Small intestine (tissue), 7 donors: ENCODE measurements at regions not wholly inside any gene's neighbourhood (a gene's known extent, or its start where the extent isn't known, plus 50 kb on each side); places are given as distances from the start of the nearest gene placed in this dataset.

Source experiments
- DNase-seq, 2 donors: peaks; one replicate each; pipeline versions ENCODE4 v3.0.0 to v3.0.0-alpha.2; 2013
- FAIRE-seq: peaks from 2 replicates; lab custom pipeline; 2012; peaks lifted over from hg19 to GRCh38; lab: Jason Lieb, UNC
- H3K27ac ChIP-seq, 3 donors: one replicate each; pipeline ENCODE4 v1.5.1; 2013; ENCODE audit warnings: low read length in 2 of 3, mild to moderate bottlenecking in 2 of 3, control low read depth in 1 of 3, inconsistent platforms in 1 of 3, low read depth in 1 of 3, moderate library complexity in 1 of 3
- H3K27me3 ChIP-seq, 3 donors: one replicate each; pipeline ENCODE4 v1.6.1; 2013; ENCODE audit warnings: low read length in 3 of 3, inconsistent platforms in 1 of 3; ENCODE audit not compliant: control insufficient read depth in 3 of 3, insufficient read depth in 3 of 3
- H3K36me3 ChIP-seq, 3 donors: one replicate each; pipeline ENCODE4 v1.6.1; 2013; ENCODE audit warnings: low read length in 3 of 3, inconsistent platforms in 1 of 3, low read depth in 1 of 3, mild to moderate bottlenecking in 1 of 3, moderate library complexity in 1 of 3; ENCODE audit not compliant: control insufficient read depth in 3 of 3, insufficient read depth in 2 of 3
- H3K4me1 ChIP-seq, 3 donors: one replicate each; pipeline ENCODE4 v1.6.1; 2013; ENCODE audit warnings: low read length in 2 of 3, inconsistent platforms in 1 of 3, low read depth in 1 of 3, mild to moderate bottlenecking in 1 of 3, moderate library complexity in 1 of 3; ENCODE audit not compliant: control insufficient read depth in 3 of 3, insufficient read depth in 2 of 3
- H3K4me3 ChIP-seq, 3 donors: one replicate each; pipeline ENCODE4 v1.5.1; 2013; ENCODE audit warnings: low read length in 3 of 3, control low read depth in 1 of 3, inconsistent platforms in 1 of 3, low read depth in 1 of 3, mild to moderate bottlenecking in 1 of 3, moderate library complexity in 1 of 3
- H3K9me3 ChIP-seq, 2 donors: one replicate each; pipeline ENCODE4 v1.6.1; 2013; ENCODE audit warnings: low read depth in 1 of 2, low read length in 1 of 2; ENCODE audit not compliant: control insufficient read depth in 2 of 2, insufficient read depth in 1 of 2
- WGBS, 3 donors: extraction: QIAGEN DNeasy Blood & Tissue Kit; methylation state at CpG; one replicate each; pipeline ENCODE4 v1.1.7; 2013; 5-methylcytosine and 5-hydroxymethylcytosine counted together
- donor health status: healthy with polysubstance abuse.
- donor health status: control.
- donor health status: control.
- donor health status: Bipolar disorder and iron deficiency.
- donor health status: healthy.

DNA sequence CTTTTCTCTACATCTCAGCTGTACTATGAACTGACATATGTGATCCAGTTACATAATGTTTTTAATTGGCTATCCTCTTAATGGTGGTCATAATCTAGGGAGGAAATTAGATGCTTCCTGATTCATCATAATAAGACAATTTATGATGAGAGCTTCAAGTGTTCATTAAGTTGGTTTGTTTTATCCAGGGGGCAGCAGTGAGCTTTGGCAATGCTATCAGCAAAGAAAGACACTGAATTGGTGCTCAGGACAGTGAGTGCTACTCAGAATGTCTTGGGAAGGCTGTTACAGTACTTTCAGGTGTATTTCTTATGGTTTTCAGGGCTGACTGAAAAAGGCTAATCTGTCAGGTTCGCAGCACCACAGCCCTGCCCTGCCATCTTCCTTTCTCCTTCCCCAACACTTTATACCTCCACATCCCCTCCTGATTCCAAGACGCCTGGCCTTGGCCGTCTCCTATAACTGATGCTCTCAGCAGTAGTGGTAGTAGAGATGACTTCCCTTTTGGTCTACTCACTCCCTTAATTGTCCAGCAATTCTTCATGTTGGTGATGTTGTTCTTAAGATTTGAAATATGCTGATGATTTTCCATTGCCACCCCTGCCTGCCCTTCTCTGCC is 67.0 kb upstream of the TNFAIP3 start:
- Histone ChIP-seq H3K27ac (peak overlapping the region in 1 of 3 donors; percentile 77), H3K4me1 (peaks cover 2 to 44% (median 4%) of the 10 kb centered on the region in 3 donors), H3K9me3 (peaks cover 0 to 6% of the 10 kb centered on the region in 2 donors), H3K36me3 (no peaks in the 10 kb centered on the region), H3K4me3 (no peak overlapping the region), H3K27me3 (no peaks in the 10 kb centered on the region)
- whole genome bisulfite sequencing, 3 donors: 90 to 91% (median 90%) methylated on average over 3 of the region's 3 CpGs
- DNase-seq (peak; percentile 64 to 76), FAIRE-seq (no peak)

DNA sequence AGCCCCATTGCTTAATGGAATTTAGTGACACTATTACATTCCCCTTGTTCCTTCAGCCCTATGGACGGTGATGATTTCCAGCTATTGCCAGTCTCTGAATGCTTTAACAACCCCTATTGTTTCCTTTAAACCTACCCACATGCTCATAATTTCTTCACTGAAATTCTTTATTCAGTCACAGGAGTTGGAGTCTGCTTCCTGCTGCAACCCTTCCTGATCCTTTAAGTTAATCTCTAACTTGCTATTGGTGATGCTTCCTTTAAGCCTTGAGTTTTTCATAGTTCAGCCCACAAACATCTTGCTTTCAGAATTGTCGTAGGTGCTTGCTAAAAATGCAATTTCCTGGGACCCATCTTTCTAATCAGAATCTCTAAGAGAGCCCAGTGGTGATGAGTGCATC is 66.3 kb upstream of the TNFAIP3 start:
- FAIRE-seq (no peak), DNase-seq (no peak)
- peaks cover 0 to 6% of the 10 kb centered on the region in 2 donors for H3K9me3 ChIP-seq
- H3K27me3 ChIP-seq: no peaks in the 10 kb centered on the region
- H3K4me3 ChIP-seq: no peak overlapping the region
- H3K4me1 ChIP-seq: peaks cover 2 to 42% (median 4%) of the 10 kb centered on the region in 3 donors
- H3K36me3 ChIP-seq: no peaks in the 10 kb centered on the region
- 78 to 98% (median 91%) methylated on average over 2 of the region's 2 CpGs for WGBS, 3 donors
- peak overlapping the region in 1 of 3 donors; percentile 77 for H3K27ac ChIP-seq

DNA sequence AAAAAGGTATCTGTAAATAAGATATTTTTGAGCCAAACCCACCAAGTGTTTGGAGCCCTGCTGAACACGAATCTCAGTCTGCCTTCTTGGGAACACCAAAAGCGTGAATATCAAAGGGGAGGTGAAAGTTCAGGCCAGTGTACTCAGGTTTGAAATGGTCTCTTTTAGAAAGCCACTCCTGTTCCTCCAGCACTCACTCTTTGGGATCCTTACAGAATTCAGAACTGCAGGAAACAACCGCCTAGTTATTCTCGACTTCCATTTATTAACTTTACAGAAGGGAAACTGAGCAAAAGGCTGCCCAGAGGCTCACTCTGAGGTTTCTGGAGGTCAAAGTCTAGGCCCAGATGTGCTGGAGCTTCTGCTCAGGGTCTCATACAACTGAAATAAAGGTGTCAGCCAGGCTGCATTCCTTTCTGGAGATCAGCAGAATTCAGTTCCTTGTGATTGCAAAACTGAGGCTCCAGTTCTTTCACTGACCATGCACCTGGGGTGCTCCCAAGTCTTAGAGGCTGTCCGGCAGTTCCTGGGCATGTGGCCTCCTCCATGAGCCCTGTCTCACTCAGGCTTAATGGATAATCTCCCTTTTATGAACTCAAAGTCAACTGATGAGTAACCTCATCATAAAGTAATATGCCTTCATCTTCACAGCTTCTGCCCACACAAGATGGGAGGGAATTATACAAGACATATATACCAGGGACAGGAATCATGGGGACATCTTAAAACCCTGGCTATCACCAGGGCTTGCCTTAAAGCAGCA is 65.5 kb upstream of the TNFAIP3 start:
- Histone ChIP-seq H3K27me3 (no peaks in the 10 kb centered on the region), H3K36me3 (no peaks in the 10 kb centered on the region), H3K27ac (peak overlapping the region in 1 of 3 donors; percentile 77), H3K9me3 (peaks cover 0 to 6% of the 10 kb centered on the region in 2 donors), H3K4me1 (peaks cover 2 to 42% (median 4%) of the 10 kb centered on the region in 3 donors), H3K4me3 (no peak overlapping the region)
- no peak for FAIRE-seq
- 88 to 94% (median 91%) methylated on average over 5 of the region's 5 CpGs for WGBS, 3 donors
- peak in 1 of 2 donors; percentile 76 for DNase-seq

DNA sequence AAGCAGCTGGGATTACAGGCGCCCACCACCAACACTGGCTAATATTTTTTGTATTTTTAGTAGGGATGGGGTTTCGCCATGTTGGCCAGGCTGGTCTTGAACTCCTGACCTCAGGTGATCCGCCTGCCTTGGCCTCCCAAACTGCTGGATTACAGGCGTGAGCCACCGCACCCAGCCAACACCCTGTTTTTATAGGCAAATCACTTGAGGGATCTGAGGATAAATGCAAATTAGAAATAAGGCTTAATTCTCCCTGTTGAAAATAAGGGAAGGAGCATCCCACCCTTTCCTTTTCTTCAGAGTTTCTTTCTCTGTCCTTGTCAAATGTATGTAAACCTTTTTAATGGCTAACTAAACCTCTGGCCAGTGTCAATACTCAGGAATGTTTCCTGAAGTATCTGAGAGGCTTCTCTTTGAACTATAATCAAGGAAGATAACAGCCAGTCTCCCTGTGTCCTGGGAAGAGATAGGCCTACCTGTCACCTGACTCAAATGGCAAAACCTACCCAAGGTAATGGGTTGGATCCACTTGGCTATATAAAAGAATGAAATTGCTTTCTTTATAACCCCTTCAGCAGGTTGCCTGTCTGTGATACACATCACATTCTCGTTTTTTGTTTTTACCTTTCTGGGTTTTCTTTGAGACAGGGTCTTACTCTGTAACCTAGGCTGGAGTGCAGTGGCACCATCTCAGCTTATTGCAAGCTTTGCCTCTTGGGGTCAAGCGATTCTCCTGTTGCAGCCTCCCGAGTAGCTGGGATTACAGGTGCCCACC is 64.5 kb upstream of the TNFAIP3 start:
- Histone ChIP-seq H3K4me1 (peaks cover 2 to 42% (median 4%) of the 10 kb centered on the region in 3 donors), H3K36me3 (no peaks in the 10 kb centered on the region), H3K9me3 (peaks cover 0 to 6% of the 10 kb centered on the region in 2 donors), H3K27me3 (no peaks in the 10 kb centered on the region), H3K4me3 (no peak overlapping the region), H3K27ac (peak overlapping the region in 1 of 3 donors; percentile 77)
- 79 to 90% (median 89%) methylated on average over 8 of the region's 8 CpGs for WGBS, 3 donors
- peak in 1 of 2 donors; percentile 59 for DNase-seq
- FAIRE-seq: no peak

DNA sequence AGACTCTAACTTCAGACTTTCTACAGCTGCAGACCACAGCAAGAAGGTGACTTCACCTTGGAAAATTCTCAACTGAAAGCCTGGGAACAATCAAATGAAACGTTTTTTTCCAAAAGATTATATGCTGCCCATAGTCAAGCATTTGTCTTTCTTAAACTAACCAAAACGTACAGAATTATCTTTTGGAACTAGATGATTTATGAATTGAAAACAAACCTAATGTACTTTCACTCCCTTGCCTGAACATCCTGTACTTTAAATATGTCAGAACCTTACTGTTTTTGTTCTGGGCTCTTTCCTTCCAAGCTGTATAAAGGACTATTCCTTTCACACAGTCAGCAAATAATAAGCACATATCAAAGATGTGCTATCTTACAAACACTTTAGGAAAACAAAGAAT is 62.4 kb upstream of the TNFAIP3 start:
- Histone ChIP-seq H3K27ac (no peak overlapping the region), H3K36me3 (no peaks in the 10 kb centered on the region), H3K27me3 (no peaks in the 10 kb centered on the region), H3K4me1 (peaks cover 0 to 40% (median 0%) of the 10 kb centered on the region in 3 donors), H3K4me3 (no peak overlapping the region), H3K9me3 (peaks cover 0 to 6% of the 10 kb centered on the region in 2 donors)
- DNase-seq (no peak), FAIRE-seq (no peak)
- WGBS, 3 donors: 31 to 52% (median 37%) methylated on average over 2 of the region's 2 CpGs

DNA sequence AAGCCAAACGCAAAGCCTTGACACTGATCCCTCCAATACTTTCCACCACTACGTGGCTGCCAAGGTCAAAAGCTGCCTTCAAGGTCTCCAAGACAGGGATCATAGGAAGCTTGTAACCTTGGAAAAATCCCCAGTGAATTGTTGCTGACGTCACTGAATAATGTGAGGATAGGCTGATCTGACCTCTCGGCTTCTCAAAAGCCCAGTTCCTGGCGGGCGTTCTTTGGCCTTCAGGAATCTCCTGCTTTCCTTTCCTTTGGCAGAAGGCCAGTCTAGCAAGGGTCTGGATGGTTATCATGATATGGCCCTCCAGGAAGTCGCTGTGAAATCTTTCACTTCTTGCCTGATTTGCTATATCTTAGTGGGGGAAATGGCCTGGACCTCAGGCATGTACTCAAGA is 61.4 kb upstream of the TNFAIP3 start:
- no peak for FAIRE-seq
- H3K27ac ChIP-seq: no peak overlapping the region
- DNase-seq: no peak
- peaks cover 0 to 41% (median 0%) of the 10 kb centered on the region in 3 donors for H3K4me1 ChIP-seq
- H3K36me3 ChIP-seq: no peaks in the 10 kb centered on the region
- no peak overlapping the region for H3K4me3 ChIP-seq
- H3K27me3 ChIP-seq: no peaks in the 10 kb centered on the region
- 85 to 89% (median 89%) methylated on average over 7 of the region's 7 CpGs for WGBS, 3 donors
- peaks cover 0 to 6% of the 10 kb centered on the region in 2 donors for H3K9me3 ChIP-seq

DNA sequence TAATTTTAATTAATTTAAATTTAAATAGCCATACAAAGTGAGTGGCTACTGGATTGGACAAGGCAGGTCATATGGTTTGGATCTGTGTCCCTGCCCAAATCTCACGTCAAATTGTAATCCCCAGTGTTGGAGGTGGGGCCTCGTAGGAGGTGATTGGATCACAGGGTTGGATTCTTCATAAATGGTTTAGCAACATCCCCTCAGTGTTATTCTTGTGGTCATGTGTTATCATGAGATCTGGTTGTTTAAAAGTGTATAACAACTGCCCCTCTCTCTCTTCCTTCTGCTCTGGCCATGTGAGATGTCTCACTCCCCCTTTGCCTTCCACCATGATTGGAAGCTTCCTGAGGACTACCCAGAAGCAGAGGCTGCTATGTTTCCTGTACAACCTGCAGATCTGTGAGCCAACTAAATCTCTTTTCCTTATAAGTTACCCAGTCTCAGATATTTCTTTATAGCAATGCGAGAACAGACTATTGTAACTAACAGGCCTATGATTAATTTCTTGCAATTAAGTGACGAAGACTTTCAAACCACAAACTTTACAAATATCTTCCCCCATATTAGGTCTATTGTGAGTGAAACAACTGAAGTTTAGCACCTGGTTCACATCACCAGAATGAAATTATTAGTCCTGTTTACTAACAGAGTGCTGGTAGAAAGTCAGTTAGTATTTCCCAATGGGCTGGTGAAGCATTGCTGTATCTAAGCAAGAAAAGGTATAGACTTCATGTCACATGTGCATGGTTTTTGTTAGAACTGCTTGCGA is 60.0 kb upstream of the TNFAIP3 start:
- Histone ChIP-seq H3K4me3 (no peak overlapping the region), H3K9me3 (peaks cover 0 to 6% of the 10 kb centered on the region in 2 donors), H3K27me3 (no peaks in the 10 kb centered on the region), H3K4me1 (peaks cover 0 to 41% (median 7%) of the 10 kb centered on the region in 3 donors), H3K27ac (no peak overlapping the region), H3K36me3 (no peaks in the 10 kb centered on the region)
- FAIRE-seq: no peak
- WGBS, 3 donors: 92 to 94% (median 94%) methylated on average over 5 of the region's 5 CpGs
- no peak for DNase-seq
